Left renal cortex interstitium (tissue), 4 donors: ENCODE measurements at regions not wholly inside any gene's neighbourhood (a gene's known extent, or its start where the extent isn't known, plus 50 kb on each side); places are given as distances from the start of the nearest gene placed in this dataset.

Experiments
- DNase-seq, 4 donors: peaks; one replicate each; pipeline ENCODE4 v3.0.0-alpha.2; 2013; ENCODE audit warnings: low read depth in 4 of 4, low spot score in 2 of 4, missing footprints in 1 of 4

DNA sequence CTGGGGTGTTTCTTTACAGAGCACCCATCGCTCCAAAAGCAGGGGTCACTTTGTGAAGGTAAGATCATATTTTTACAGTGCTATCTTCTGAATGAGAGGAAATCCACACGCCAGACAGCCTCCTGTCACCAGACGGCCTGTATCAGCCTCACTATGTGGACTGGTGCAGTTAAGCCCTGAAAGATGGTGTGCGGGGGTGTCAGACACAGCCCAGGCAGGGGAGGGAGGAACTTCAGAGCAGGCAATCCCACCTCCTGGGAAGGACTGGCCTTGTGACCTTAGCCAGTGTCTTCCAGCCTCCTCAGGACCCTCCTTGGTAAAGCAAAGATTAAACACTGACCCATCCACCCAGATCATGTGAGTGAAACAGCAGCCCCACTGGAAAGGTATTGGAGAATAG, 249.4 kb upstream of the CTAGE1 start:
- no peak for DNase-seq

DNA sequence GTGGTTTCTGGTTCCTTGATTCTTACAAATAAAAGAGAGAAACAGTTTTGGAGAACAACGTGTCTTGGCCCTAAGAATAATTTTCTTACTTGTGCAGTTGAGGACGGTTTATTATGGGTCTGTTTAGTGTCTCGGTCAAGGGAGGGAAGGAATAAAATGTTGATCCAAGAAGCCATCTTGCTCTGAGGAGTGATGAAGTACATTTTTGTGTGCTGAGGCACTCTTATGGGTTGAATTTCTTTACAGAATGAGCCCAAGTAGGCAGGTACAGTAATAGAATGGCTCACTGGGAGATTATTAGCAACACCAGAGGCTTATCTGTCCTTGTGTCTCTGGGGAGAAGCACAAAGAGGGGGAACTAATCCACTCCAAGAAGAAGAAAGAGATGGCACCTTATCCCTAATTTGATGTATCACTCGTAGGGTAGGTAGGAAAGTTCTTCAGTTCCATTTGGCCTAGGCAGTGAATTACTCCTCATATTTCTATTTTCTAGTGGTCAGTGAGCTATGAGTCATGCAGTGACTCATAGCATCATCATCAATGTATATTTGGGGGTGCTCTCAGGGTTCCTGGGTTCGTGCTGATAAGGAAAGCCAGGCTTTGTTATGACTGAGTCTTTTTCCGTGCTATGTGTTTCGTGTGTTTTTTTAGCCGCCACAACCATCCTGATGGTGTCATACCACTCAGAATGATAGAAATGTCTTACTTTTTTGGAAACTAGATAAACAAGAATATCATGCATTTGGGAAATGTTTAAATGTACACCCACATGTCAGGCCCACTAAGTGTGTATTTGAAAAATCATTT, 250.1 kb upstream of the CTAGE1 start:
- no peak for DNase-seq

DNA sequence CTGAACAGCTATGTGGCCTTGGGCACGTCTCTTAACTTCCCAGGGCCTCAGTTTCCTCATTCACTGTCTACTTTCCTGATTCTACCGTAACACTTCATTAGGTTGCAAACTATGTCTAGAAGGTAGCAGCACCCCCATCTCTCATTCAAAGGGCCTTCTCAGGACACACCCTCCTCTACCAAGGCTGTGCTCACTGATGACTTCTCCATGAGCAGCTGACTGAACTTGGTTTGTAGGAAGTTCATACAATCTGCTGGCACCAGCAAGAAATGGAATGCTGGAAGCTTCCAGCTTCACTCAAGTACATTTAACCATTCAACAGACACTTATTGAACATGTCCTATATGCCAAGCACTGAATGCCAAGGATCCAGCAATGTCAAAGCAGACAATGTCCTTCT, 250.8 kb upstream of the CTAGE1 start:
- DNase-seq = no peak

DNA sequence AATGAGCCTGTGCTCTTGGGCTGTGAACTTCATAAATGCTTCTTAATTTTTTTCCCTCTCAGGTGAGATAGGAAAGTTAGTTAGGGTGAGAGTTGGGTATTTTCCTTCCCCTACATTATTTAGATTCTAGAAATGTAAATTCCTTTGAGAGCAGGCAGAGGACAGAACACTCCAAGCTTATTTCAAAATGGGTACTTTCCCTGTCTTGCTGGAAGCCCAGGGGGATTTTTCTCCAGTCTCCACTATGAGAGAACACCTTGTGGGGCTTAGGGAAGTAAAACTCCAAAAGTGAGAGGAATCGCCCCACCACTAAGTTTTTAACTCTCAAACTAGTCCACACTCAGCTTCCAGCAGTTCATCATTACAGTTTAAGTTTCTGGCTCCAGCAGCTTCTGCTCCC, 253.2 kb upstream of the CTAGE1 start:
- no peak for DNase-seq

DNA sequence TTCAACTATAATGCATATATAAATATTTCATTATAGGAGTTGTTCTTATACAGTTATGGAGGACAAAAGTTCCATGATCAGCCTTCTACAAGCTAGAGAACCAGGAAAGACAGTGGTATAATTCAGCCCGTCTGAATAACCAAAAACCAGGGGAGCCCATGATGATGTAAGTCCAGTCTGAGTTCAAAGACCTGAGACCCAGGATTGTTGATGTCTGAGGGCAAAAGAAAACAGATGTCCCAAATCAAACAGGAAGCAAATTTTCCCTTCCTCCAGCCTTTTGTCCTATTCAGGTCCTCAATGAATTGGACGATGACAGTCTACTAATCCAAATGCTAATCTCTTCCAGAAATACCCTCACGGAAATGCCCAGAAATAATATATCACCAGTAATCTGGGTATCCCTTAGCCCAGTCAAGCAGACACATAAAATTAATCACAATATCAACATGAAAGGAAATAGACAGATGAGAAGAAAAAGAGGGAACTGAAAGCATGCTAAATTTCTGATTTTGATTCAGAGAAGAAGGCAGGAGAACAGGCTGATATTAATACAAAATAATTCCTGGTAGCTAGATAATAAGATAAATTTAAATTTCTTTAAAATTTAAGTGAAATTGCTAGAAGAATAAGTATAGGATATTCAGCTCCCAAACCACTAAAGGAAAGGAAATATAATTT, 255.6 kb upstream of the CTAGE1 start:
- no peak for DNase-seq

DNA sequence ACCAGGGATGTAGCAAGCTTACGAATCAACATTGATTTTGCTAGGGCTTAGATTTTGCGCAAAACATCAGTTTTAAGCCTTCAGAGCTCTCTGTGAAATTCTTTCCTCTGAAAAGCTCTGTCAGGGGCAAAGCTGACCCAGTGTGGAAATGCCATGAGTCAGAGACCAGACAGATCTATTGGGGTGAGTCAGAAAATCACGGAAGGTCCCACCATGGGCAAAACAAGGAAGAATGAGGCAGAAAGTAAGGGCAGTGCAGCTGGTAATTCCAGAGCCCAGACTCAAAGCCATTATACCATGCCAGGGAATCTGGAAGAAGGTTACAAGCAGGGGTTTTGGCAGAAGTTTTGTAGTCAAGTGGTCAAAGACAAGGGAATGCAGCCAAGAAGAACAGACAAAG, 256.6 kb upstream of the CTAGE1 start:
- no peak for DNase-seq

DNA sequence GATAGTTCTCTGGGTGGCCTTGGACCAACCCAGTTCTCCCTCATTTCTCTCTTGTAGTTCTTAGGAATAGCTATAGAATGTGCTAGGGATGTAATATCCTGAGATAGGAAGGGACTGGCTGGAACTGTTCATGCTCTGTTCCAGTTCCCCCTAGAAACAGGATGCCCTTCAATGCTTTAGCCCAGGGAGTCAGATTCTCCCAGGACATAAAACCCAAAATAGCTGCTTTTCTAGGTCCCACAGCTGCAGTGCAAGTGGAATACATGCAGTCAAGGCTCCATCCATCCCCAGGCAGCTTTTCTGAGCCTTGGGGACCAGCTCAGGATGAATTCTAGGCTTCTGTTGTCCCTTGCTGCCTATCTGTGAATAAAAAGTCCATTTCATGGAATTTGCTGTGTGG, 257.3 kb upstream of the CTAGE1 start:
- DNase-seq = no peak

DNA sequence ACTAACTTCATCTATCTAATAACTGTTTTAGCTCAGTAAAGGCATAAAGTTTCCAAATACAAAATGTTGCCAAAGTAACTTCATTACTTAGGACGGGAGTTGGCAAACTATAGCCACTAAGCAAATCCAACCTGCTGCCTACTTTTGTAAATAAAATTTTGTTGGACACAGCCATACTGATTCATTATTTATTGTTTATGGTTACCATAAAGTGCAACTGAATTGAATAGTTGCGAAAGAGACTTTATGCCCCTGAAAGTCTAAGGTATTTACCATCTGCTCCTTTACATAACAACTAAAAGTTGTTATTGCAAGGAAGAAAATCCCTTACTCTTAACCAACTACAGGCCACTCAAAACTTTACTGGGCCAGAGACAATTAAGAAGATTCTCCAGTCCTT, 256.7 kb upstream of the RBBP8 start:
- no peak for DNase-seq

GRCh38 chr18:22678486-22678885, 254.6 kb upstream of the RBBP8 start:
- DNase-seq = no peak

DNA sequence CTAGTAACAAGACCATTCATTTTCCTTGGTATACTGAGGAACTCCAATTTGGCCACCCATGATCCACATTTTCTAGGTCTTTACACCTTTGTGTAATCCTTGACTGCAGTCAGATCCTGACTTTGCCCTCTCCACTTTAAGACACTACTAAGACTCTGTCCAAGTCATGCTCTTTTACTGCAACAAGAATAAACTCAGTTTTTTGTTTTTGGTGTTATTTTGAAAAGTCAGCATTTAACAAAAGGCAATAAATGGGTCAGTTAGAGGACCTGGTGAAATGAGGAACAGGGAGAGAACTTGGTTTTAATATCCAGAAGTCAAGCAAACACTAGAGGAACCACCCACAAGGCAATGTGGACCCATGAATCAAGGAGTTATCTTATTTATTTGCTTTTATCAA, 252.2 kb upstream of the RBBP8 start:
- DNase-seq = no peak

- DNase-seq = no peak
Measured at GRCh38 chr18:22681908-22682307, 251.2 kb upstream of the RBBP8 start.

DNA sequence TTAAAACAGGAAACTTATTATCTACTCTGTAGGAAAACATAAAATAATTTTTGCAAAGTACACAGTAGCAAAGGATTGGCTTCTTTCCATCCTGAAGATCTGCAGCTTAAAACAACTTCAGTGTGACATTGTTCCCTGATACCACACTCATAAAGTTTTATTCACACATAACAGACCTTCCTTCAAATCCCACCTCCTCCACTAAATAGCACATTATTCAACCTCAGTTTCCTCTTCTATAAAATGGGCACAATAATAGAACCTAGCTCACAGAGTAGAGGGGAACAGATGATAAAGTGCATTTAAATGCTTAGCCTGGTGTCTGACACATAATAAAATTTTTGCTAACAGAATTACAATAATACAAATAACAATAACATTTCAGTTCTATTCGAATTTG, 250.4 kb upstream of the RBBP8 start:
- no peak for DNase-seq

DNA sequence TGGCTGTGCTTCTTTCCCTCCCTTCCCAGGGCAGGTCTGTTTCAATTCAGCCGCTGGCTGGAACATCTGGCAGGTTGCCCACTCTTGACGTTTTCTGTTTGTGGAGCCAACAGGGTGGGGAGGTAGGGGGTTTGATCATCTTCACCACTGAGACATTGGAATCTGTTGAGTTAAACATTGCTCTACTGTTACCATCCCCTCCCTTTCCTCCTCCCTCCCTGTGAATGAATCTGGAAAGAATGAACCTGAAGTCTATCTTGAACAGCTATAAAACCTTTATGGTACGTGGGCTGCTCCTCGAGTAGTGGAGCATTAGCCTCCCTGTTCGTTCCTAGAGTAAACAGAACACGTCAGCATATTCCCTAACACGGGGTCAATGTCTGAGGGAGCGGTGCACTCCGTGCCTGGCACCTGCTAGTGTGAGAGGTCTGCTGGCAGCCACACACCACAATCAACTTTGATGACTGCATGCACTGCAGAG, 249.9 kb upstream of the RBBP8 start:
- DNase-seq = peak; percentile 62 to 79 (median 66)

- DNase-seq = no peak
Measured at GRCh38 chr18:22683786-22684185, 249.3 kb upstream of the RBBP8 start.

GRCh38 chr18:22684268-22684667, 248.9 kb upstream of the RBBP8 start:
- no peak for DNase-seq

DNA sequence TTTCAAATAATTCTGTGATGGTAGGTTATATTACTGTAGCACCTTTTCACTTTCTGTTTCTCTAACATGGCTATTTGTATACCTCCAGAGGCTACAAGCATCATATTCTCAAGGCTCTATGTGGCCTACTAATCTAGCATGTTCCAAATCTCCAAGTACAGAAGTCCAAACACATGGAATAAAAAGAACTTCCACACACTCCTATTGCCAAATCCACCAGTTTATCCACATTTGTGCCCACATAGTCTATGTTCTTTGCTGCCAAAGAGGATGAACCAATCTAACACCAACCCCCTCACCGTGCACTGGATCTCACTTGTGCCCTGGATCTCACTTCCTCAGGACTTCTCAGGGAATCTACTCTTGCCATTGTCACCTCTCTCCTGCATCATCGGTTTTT, 247.3 kb upstream of the RBBP8 start:
- DNase-seq = no peak

- DNase-seq = no peak
Measured at GRCh38 chr18:22687892-22688680, 245.0 kb upstream of the RBBP8 start.

- DNase-seq = no peak
Measured at GRCh38 chr18:22688877-22689496, 244.1 kb upstream of the RBBP8 start.

DNA sequence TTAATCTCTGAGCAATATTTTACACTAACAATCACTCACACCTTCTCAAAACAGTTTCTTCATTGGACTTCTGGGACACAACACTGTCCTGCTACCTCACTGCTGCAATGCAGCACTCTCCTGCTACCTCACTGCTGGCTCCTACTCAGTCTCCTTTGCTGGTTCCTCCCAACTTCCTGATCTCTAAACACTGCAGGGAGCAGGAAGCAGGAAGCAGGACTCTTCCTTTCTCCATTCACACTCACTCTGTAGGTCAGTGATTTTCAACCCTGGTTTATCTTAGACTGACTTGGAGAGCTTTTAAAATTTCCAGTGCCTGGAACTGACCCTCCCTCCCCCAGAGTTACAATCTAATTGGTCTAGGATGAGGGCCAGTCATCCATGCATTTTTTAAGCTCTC, 243.4 kb upstream of the RBBP8 start:
- DNase-seq = no peak

- no peak for DNase-seq
Measured at GRCh38 chr18:22690556-22690955, 242.6 kb upstream of the RBBP8 start.
